ENCODE measurements at regions not wholly inside any gene's neighbourhood (a gene's known extent, or its start where the extent isn't known, plus 50 kb on each side); places are given as distances from the start of the nearest gene placed in this dataset.

DNA sequence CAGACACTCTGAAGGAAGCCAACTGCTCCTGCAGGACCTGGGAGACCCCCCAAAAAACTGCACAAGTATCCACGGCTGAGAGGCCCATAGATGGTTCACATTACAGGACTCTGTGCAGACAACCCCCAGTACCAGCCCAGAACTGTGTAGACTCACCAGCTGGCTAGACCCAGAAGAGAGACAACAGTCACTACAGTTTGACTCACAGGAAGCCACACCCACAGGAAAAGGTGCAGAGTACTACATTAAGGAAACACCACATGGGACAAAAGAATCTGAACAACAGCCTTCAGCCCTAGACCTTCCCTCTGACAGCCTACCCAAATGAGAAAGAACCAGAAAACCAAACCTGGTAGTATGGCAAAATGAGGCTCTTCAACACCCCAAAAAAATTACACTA is 281.2 kb upstream of the RGMB start:
- TF ChIP-seq, protein P1, sequence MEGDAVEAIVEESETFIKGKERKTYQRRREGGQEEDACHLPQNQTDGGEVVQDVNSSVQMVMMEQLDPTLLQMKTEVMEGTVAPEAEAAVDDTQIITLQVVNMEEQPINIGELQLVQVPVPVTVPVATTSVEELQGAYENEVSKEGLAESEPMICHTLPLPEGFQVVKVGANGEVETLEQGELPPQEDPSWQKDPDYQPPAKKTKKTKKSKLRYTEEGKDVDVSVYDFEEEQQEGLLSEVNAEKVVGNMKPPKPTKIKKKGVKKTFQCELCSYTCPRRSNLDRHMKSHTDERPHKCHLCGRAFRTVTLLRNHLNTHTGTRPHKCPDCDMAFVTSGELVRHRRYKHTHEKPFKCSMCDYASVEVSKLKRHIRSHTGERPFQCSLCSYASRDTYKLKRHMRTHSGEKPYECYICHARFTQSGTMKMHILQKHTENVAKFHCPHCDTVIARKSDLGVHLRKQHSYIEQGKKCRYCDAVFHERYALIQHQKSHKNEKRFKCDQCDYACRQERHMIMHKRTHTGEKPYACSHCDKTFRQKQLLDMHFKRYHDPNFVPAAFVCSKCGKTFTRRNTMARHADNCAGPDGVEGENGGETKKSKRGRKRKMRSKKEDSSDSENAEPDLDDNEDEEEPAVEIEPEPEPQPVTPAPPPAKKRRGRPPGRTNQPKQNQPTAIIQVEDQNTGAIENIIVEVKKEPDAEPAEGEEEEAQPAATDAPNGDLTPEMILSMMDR (conservative IDR thresholded peaks at IDR 0.05), result no peak
- no peak for TF ChIP-seq ZFX (IDR thresholded peaks at IDR 0.05)

Measured in C4-2B (cell line).